Heart left ventricle (tissue), 16 donors: ENCODE measurements at regions not wholly inside any gene's neighbourhood (a gene's known extent, or its start where the extent isn't known, plus 50 kb on each side); places are given as distances from the start of the nearest gene placed in this dataset.

Experiments
- ATAC-seq, 4 donors: fragments of 200-7000 bp; cut with Tn5 transposase; one replicate each; pipeline ENCODE4 v1.9.1; 2020 to 2022; ENCODE audit warnings: moderate library complexity in 4 of 4, mild to moderate bottlenecking in 3 of 4, moderate number of reproducible peaks in 1 of 4
- DNase-seq, 5 donors: peaks; one replicate each; pipeline ENCODE4 v3.0.0-alpha.2; 2020
- H3K27ac ChIP-seq, 12 donors: fragments of 200-600 bp; sonication (generic) in 4 of 12; one replicate each; pipeline versions ENCODE4 v1.5.0 to v1.8.0; 2016 to 2022; ENCODE audit warnings: mild to moderate bottlenecking in 2 of 12
- H3K27me3 ChIP-seq, 9 donors: fragments of 200-600 bp; sonication (generic) in 2 of 9; one replicate each; pipeline versions ENCODE4 v1.5.1 to v1.8.0; 2016 to 2022; ENCODE audit warnings: mild to moderate bottlenecking in 3 of 9
- H3K36me3 ChIP-seq, 9 donors: fragments of 200-600 bp; sonication (generic) in 2 of 9; one replicate each; pipeline versions ENCODE4 v1.5.0 to v1.8.0; 2018 to 2022; ENCODE audit warnings: mild to moderate bottlenecking in 2 of 9
- H3K4me1 ChIP-seq, 12 donors: fragments of 200-600 bp; sonication (generic) in 4 of 12; one replicate each; pipeline versions ENCODE4 v1.5.0 to v1.8.0; 2016 to 2022; ENCODE audit warnings: mild to moderate bottlenecking in 3 of 12
- H3K4me3 ChIP-seq, 12 donors: fragments of 200-600 bp; sonication (generic) in 4 of 12; one replicate each; pipeline versions ENCODE4 v1.5.0 to v1.8.0; 2017 to 2022; ENCODE audit warnings: mild to moderate bottlenecking in 9 of 12, moderate library complexity in 4 of 12
- H3K9me3 ChIP-seq, 12 donors: fragments of 200-600 bp; sonication (generic) in 4 of 12; one replicate each; pipeline versions ENCODE4 v1.5.0 to v1.8.0; 2016 to 2022; ENCODE audit warnings: mild to moderate bottlenecking in 1 of 12
- POLR2A ChIP-seq, 2 donors: fragments of 450-650 bp; IDR thresholded peaks; one replicate each; pipeline ENCODE4 v1.6.1; 2017; ENCODE audit warnings: antibody characterized with exemption in 2 of 2, mild to moderate bottlenecking in 2 of 2, moderate library complexity in 2 of 2
- WGBS, 4 donors: extraction: QIAGEN DNeasy Blood & Tissue Kit in 2 of 4; methylation state at CpG; one replicate each; pipeline versions ENCODE4 v1.1.5 to v1.1.7; 2013 to 2018; 5-methylcytosine and 5-hydroxymethylcytosine counted together
- intact Hi-C, 10 donors: fragments of 100-400 bp; cut with DNase I; formaldehyde crosslinking; loops; one replicate each; pipeline versions ENCODE4 v1.11.1 to v1.14.2; 2022
- TF ChIP-seq, protein P1 (sequence below), 12 donors: fragments of 200-600 bp; sonication (generic) in 4 of 12; IDR thresholded peaks; one replicate each; pipeline versions ENCODE4 v1.5.0 to v1.8.0; 2018 to 2022; ENCODE audit warnings: antibody characterized with exemption in 12 of 12, mild to moderate bottlenecking in 5 of 12
- donor health status: ischemic (EF 13 %, LVEDD 7.1; RV severe dilation, severe dysfunction).
- donor health status: healthy with polysubstance abuse.
- donor health status: DM: no; HTN: yes; CAD: no.
- donor health status: DM: no; HTN: no; CAD: no.
- donor health status: ischemic (EF 25% LVEDD 6.9; RV normal size, moderate dysfunction).
- donor health status: ischemic (EF 25% LVEDD 5.7; RV mildly dilated, moderate dysfunction).
- donor health status: healthy.
- donor health status: DM: yes; HTN: yes; CAD: no.
- donor health status: ischemic (EF 35%, LVEDD 5.7; RV mildly dilated, moderate dysfunction).
- donor health status: nonischemic (EF 11% LVEDD 7.7; RV severe dilation, severe dysfunction).
- donor health status: DM: yes; HTN: yes; CAD: no.
- donor health status: PGD.
- donor health status: ischemic (EF 29% LVEDD 5.4; RV normal size, mild dysfunction).
- donor health status: nonischemic (EF 23%, LVEDD 6.1; RV moderate dilation, normal function).

DNA sequence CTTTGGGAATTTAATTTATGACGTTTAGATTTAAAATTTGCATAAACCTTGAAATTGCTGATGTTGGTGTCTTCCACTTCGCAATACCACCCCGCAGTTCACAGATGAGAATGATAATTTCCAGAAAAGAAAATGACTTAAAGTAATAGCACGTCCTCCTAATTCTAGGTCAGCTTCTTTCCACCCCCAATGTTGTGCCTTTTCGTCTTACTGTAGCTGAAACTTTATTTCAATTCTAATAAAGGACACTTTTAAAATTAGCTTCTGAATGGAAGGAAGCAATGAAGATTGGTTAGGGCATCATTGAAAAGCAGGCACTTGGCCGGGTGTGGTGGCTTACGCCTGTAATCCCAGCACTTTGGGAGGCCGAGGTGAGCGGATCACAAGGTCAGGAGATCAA lies 107.4 kb downstream of the MYCN start:
- DNase-seq: no peak

GRCh38 chr2:16046649-16047048 lies 106.3 kb downstream of the MYCN start:
- Histone ChIP-seq H3K27ac (no peak overlapping the region), H3K4me1 (no peaks in the 10 kb centered on the region), H3K4me3 (no peak overlapping the region), H3K27me3 (peaks cover 0 to 4% (median 0%) of the 10 kb centered on the region in 9 donors), H3K36me3 (no peaks in the 10 kb centered on the region), H3K9me3 (no peaks in the 10 kb centered on the region)
- intact Hi-C loops: no loop called here
- WGBS, 4 donors: 93 to 97% (median 95%) methylated on average over 2 of the region's 2 CpGs
- no peak for TF ChIP-seq POLR2A (IDR thresholded peaks at IDR 0.05)
- TF ChIP-seq, protein P1, sequence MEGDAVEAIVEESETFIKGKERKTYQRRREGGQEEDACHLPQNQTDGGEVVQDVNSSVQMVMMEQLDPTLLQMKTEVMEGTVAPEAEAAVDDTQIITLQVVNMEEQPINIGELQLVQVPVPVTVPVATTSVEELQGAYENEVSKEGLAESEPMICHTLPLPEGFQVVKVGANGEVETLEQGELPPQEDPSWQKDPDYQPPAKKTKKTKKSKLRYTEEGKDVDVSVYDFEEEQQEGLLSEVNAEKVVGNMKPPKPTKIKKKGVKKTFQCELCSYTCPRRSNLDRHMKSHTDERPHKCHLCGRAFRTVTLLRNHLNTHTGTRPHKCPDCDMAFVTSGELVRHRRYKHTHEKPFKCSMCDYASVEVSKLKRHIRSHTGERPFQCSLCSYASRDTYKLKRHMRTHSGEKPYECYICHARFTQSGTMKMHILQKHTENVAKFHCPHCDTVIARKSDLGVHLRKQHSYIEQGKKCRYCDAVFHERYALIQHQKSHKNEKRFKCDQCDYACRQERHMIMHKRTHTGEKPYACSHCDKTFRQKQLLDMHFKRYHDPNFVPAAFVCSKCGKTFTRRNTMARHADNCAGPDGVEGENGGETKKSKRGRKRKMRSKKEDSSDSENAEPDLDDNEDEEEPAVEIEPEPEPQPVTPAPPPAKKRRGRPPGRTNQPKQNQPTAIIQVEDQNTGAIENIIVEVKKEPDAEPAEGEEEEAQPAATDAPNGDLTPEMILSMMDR (IDR thresholded peaks at IDR 0.05): no peak
- DNase-seq: no peak
- ATAC-seq: no peak

More for the DNA sequence above, 107.4 kb downstream of the MYCN start:
- Histone ChIP-seq H3K36me3 (no peaks in the 10 kb centered on the region), H3K27ac (no peak overlapping the region), H3K4me1 (no peaks in the 10 kb centered on the region), H3K9me3 (no peaks in the 10 kb centered on the region), H3K4me3 (no peak overlapping the region), H3K27me3 (peaks cover 0 to 4% (median 0%) of the 10 kb centered on the region in 9 donors)
- no peak for TF ChIP-seq POLR2A (IDR thresholded peaks at IDR 0.05)
- TF ChIP-seq, protein P1 (IDR thresholded peaks at IDR 0.05): no peak
- 88 to 92% (median 91%) methylated on average over 9 of the region's 9 CpGs for WGBS, 4 donors
- no peak for ATAC-seq
- intact Hi-C loops: no loop called here

DNA sequence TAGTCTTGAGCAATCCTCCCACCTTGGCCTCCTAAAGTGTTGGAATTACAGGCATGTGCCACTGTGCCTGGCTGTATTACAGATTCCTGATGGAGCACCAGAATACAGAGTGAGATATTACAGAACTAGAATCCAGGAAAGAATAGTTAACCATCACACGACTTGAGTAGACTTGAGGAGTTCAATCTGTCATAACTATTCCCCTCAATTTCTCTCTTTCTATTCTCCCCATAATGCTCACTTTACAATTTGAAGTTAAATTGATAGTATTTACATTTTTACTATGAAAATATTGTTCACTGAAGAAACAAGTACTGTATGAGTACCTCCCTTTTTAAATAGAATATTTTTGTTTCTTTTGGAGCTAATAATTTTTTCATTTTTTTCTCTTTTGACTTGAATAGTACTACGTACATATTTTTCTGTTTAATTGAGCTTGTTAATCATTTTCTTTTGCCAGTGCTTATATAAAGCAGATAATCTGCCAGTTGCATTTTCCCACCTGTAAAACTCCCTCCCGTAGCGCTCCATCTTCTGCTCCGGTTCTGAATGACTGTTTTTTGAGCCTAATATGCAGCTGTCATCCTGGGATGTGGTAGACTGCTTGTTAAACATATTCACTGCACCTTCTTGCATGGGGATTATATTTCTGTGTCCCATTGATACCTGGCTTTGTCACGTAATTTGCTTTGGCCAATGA lies 105.5 kb downstream of the MYCN start:
- no peak overlapping the region for H3K4me3 ChIP-seq
- no peaks in the 10 kb centered on the region for H3K4me1 ChIP-seq
- 75 to 87% (median 80%) methylated on average over 6 of the region's 6 CpGs for WGBS, 4 donors
- no peak overlapping the region for H3K27ac ChIP-seq
- no peak for ATAC-seq
- TF ChIP-seq POLR2A (IDR thresholded peaks at IDR 0.05): no peak
- TF ChIP-seq, protein P1 (IDR thresholded peaks at IDR 0.05): no peak
- DNase-seq: no peak
- H3K27me3 ChIP-seq: peaks cover 0 to 4% (median 0%) of the 10 kb centered on the region in 9 donors
- H3K9me3 ChIP-seq: no peaks in the 10 kb centered on the region
- intact Hi-C loops: no loop called here
- H3K36me3 ChIP-seq: no peaks in the 10 kb centered on the region

GRCh38 chr2:16044946-16045456 lies 104.7 kb downstream of the MYCN start:
- no peak for DNase-seq

More at GRCh38 chr2:16044946-16045456, 104.7 kb downstream of the MYCN start:
- Histone ChIP-seq H3K36me3 (no peaks in the 10 kb centered on the region), H3K27me3 (peaks cover 0 to 4% (median 0%) of the 10 kb centered on the region in 9 donors), H3K9me3 (no peaks in the 10 kb centered on the region), H3K27ac (no peak overlapping the region), H3K4me1 (no peaks in the 10 kb centered on the region), H3K4me3 (no peak overlapping the region)
- ATAC-seq: no peak
- WGBS, 4 donors: 93 to 95% (median 94%) methylated on average over 6 of the region's 6 CpGs
- no peak for TF ChIP-seq POLR2A (IDR thresholded peaks at IDR 0.05)
- TF ChIP-seq, protein P1 (IDR thresholded peaks at IDR 0.05): no peak
- intact Hi-C loops: no loop called here
